Fibroblast of mammary gland (primary cell): ENCODE measurements at regions not wholly inside any gene's neighbourhood (a gene's known extent, or its start where the extent isn't known, plus 50 kb on each side); places are given as distances from the start of the nearest gene placed in this dataset.

Experiments
- DNase-seq: peaks from one replicate; pipeline ENCODE4 v3.0.0-alpha.2; 2010; ENCODE audit warnings: low read depth
- H3K4me3 ChIP-seq: 2 replicates; pipeline ENCODE4 v1.5.1; 2011; ENCODE audit warnings: low read depth, mild to moderate bottlenecking, low read length, moderate library complexity; ENCODE audit not compliant: control insufficient read depth
- CTCF ChIP-seq: conservative IDR thresholded peaks from 2 replicates; pipeline ENCODE4 v1.5.1; 2011; ENCODE audit warnings: low read depth, low read length, inconsistent platforms; ENCODE audit not compliant: control insufficient read depth, insufficient read depth

- no peak for TF ChIP-seq CTCF
- no peak overlapping the region for H3K4me3 ChIP-seq
These were observed 169.5 kb downstream of the TFAP2C start for GRCh38 chr20:56798634-56799033.

GRCh38 chr20:56799187-56799586, 170.1 kb downstream of the TFAP2C start:
- no peak overlapping the region for H3K4me3 ChIP-seq
- no peak for TF ChIP-seq CTCF
- no peak for DNase-seq

More at GRCh38 chr20:56798634-56799033, 169.5 kb downstream of the TFAP2C start:
- DNase-seq = no peak

- no peak for TF ChIP-seq CTCF
- no peak for DNase-seq
- H3K4me3 ChIP-seq = no peak overlapping the region
These were observed 171.0 kb downstream of the TFAP2C start for GRCh38 chr20:56800088-56800487.

GRCh38 chr20:56801971-56802755, 173.1 kb downstream of the TFAP2C start:
- no peak overlapping the region for H3K4me3 ChIP-seq
- DNase-seq = peak; percentile 65

GRCh38 chr20:56802805-56803204, 173.7 kb downstream of the TFAP2C start:
- no peak for TF ChIP-seq CTCF
- H3K4me3 ChIP-seq = no peak overlapping the region
- DNase-seq = no peak

More at GRCh38 chr20:56801971-56802755, 173.1 kb downstream of the TFAP2C start:
- no peak for TF ChIP-seq CTCF

GRCh38 chr20:56805313-56805712, 176.2 kb downstream of the TFAP2C start:
- no peak for TF ChIP-seq CTCF
- H3K4me3 ChIP-seq = no peak overlapping the region
- no peak for DNase-seq
